T-helper 2 cell treated with Interferon-gamma antibody and Interleukin-4, amounts not matched to agents 5 μg/mL and 100 μg/mL, for 36 hours (primary cell): ENCODE measurements at regions not wholly inside any gene's neighbourhood (a gene's known extent, or its start where the extent isn't known, plus 50 kb on each side); places are given as distances from the start of the nearest gene placed in this dataset.
"Not testable (repeated sequence)": the region's sequence is repeated elsewhere in the genome, so short reads cannot be mapped to it uniquely, and the experiment has no call there.

ENCODE experiments used
- DNase-seq: peaks from one replicate; pipeline ENCODE4 v3.0.0; 2021; ENCODE audit warnings: low spot score
- H3K27ac Mint-ChIP-seq: one replicate; pipeline ENCODE4 v1.8.0; 2021; ENCODE audit warnings: mild to moderate bottlenecking, mixed read lengths
- H3K27me3 Mint-ChIP-seq: one replicate; pipeline ENCODE4 v1.8.0; 2021; ENCODE audit warnings: low read depth, mixed read lengths
- H3K36me3 Mint-ChIP-seq: one replicate; pipeline ENCODE4 v1.8.0; 2021; ENCODE audit warnings: low read depth, mixed read lengths
- H3K4me1 Mint-ChIP-seq: one replicate; pipeline ENCODE4 v1.8.0; 2021; ENCODE audit warnings: low read depth, mixed read lengths
- H3K4me3 Mint-ChIP-seq: one replicate; pipeline ENCODE4 v1.8.0; 2022; ENCODE audit warnings: mild to moderate bottlenecking, moderate library complexity, mixed read lengths
- H3K9me3 Mint-ChIP-seq: one replicate; pipeline ENCODE4 v1.8.0; 2021; ENCODE audit warnings: mixed read lengths

GRCh38 chr12:34603382-34604035 lies 581.2 kb downstream of the ALG10 start:
- H3K4me1 Mint-ChIP-seq: no peaks in the 10 kb centered on the region
- H3K27me3 Mint-ChIP-seq: no peaks in the 10 kb centered on the region
- H3K36me3 Mint-ChIP-seq: no peaks in the 10 kb centered on the region
- DNase-seq: no peak
- H3K27ac Mint-ChIP-seq: no peak overlapping the region
- H3K4me3 Mint-ChIP-seq: no peak overlapping the region
- H3K9me3 Mint-ChIP-seq: peaks cover 43% of the 10 kb centered on the region

- DNase-seq: no peak
- H3K27me3 Mint-ChIP-seq: no peaks in the 10 kb centered on the region
- peaks cover 43% of the 10 kb centered on the region for H3K9me3 Mint-ChIP-seq
- no peaks in the 10 kb centered on the region for H3K4me1 Mint-ChIP-seq
- no peak overlapping the region for H3K27ac Mint-ChIP-seq
- H3K36me3 Mint-ChIP-seq: no peaks in the 10 kb centered on the region
- H3K4me3 Mint-ChIP-seq: no peak overlapping the region
Observed at GRCh38 chr12:34604227-34604626, 581.9 kb downstream of the ALG10 start.

GRCh38 chr12:34604631-34605509 lies 582.6 kb downstream of the ALG10 start:
- no peaks in the 10 kb centered on the region for H3K27me3 Mint-ChIP-seq
- no peak overlapping the region for H3K4me3 Mint-ChIP-seq
- H3K9me3 Mint-ChIP-seq: peaks cover 43% of the 10 kb centered on the region
- no peak for DNase-seq
- H3K27ac Mint-ChIP-seq: no peak overlapping the region
- H3K4me1 Mint-ChIP-seq: no peaks in the 10 kb centered on the region
- no peaks in the 10 kb centered on the region for H3K36me3 Mint-ChIP-seq

GRCh38 chr12:34605510-34605887 lies 583.2 kb downstream of the ALG10 start:
- no peaks in the 10 kb centered on the region for H3K27me3 Mint-ChIP-seq
- no peak overlapping the region for H3K27ac Mint-ChIP-seq
- peaks cover 37% of the 10 kb centered on the region for H3K9me3 Mint-ChIP-seq
- no peaks in the 10 kb centered on the region for H3K4me1 Mint-ChIP-seq
- no peak overlapping the region for H3K4me3 Mint-ChIP-seq
- DNase-seq: no peak
- no peaks in the 10 kb centered on the region for H3K36me3 Mint-ChIP-seq

GRCh38 chr12:34605955-34606748 lies 583.9 kb downstream of the ALG10 start:
- H3K36me3 Mint-ChIP-seq: no peaks in the 10 kb centered on the region
- no peak overlapping the region for H3K4me3 Mint-ChIP-seq
- no peak overlapping the region for H3K27ac Mint-ChIP-seq
- DNase-seq: no peak
- no peaks in the 10 kb centered on the region for H3K4me1 Mint-ChIP-seq
- H3K27me3 Mint-ChIP-seq: no peaks in the 10 kb centered on the region
- H3K9me3 Mint-ChIP-seq: peaks cover 37% of the 10 kb centered on the region

GRCh38 chr12:34606749-34607519 lies 584.6 kb downstream of the ALG10 start:
- Mint-ChIP-seq H3K27ac (no peak overlapping the region), H3K4me3 (no peak overlapping the region), H3K27me3 (no peaks in the 10 kb centered on the region), H3K36me3 (no peaks in the 10 kb centered on the region), H3K4me1 (no peaks in the 10 kb centered on the region), H3K9me3 (peaks cover 40% of the 10 kb centered on the region)
- DNase-seq: no peak

- peaks cover 41% of the 10 kb centered on the region for H3K9me3 Mint-ChIP-seq
- DNase-seq: no peak
- H3K27ac Mint-ChIP-seq: no peak overlapping the region
- H3K27me3 Mint-ChIP-seq: no peaks in the 10 kb centered on the region
- H3K4me3 Mint-ChIP-seq: no peak overlapping the region
- no peaks in the 10 kb centered on the region for H3K36me3 Mint-ChIP-seq
- no peaks in the 10 kb centered on the region for H3K4me1 Mint-ChIP-seq
Observed at GRCh38 chr12:34607520-34608195, 585.4 kb downstream of the ALG10 start.

- H3K27ac Mint-ChIP-seq, H3K4me3 Mint-ChIP-seq, H3K4me1 Mint-ChIP-seq, H3K36me3 Mint-ChIP-seq, H3K27me3 Mint-ChIP-seq, DNase-seq: not testable (repeated sequence)
- peaks cover 71% of the 10 kb centered on the region for H3K9me3 Mint-ChIP-seq
Observed at GRCh38 chr12:34613988-34614387, 591.7 kb downstream of the ALG10 start.

- no peak overlapping the region for H3K4me3 Mint-ChIP-seq
- no peaks in the 10 kb centered on the region for H3K27me3 Mint-ChIP-seq
- no peak overlapping the region for H3K27ac Mint-ChIP-seq
- H3K4me1 Mint-ChIP-seq: no peaks in the 10 kb centered on the region
- no peak for DNase-seq
- no peaks in the 10 kb centered on the region for H3K36me3 Mint-ChIP-seq
- peaks cover 51% of the 10 kb centered on the region for H3K9me3 Mint-ChIP-seq
Observed at GRCh38 chr12:34625116-34625515, 602.8 kb downstream of the ALG10 start.

- H3K27ac Mint-ChIP-seq: no peak overlapping the region
- H3K4me3 Mint-ChIP-seq: no peak overlapping the region
- H3K36me3 Mint-ChIP-seq: no peaks in the 10 kb centered on the region
- H3K9me3 Mint-ChIP-seq: peaks cover 44% of the 10 kb centered on the region
- H3K27me3 Mint-ChIP-seq: no peaks in the 10 kb centered on the region
- DNase-seq: no peak
- no peaks in the 10 kb centered on the region for H3K4me1 Mint-ChIP-seq
Observed at GRCh38 chr12:34626363-34627157, 604.3 kb downstream of the ALG10 start.
